ENCODE measurements at regions not wholly inside any gene's neighbourhood (a gene's known extent, or its start where the extent isn't known, plus 50 kb on each side); places are given as distances from the start of the nearest gene placed in this dataset.

DNA sequence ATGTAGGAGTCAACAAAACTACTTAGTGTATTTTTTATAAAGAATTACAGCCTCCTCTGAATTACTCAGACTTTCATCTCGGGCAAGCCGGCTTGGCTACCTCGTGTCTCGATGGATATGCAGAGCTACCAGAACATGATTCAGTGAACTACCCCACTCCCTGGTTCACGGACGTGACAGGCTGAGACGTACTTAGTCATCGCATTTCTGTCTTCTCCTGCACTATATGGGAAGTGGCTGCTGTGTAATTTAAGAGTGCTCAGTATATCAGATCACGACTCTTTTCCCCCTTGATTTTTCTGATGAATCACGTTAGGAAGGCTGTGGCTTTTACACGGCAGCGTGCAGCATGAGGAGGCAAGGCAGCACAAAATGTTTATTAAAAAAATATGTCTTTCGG, 302.7 kb upstream of the ZFP64 start:
- TF ChIP-seq POLR2AphosphoS5 (IDR thresholded peaks at IDR 0.05) (no peak), POLR2A (IDR thresholded peaks at IDR 0.05) (no peak)
- TF ChIP-seq, protein P1, sequence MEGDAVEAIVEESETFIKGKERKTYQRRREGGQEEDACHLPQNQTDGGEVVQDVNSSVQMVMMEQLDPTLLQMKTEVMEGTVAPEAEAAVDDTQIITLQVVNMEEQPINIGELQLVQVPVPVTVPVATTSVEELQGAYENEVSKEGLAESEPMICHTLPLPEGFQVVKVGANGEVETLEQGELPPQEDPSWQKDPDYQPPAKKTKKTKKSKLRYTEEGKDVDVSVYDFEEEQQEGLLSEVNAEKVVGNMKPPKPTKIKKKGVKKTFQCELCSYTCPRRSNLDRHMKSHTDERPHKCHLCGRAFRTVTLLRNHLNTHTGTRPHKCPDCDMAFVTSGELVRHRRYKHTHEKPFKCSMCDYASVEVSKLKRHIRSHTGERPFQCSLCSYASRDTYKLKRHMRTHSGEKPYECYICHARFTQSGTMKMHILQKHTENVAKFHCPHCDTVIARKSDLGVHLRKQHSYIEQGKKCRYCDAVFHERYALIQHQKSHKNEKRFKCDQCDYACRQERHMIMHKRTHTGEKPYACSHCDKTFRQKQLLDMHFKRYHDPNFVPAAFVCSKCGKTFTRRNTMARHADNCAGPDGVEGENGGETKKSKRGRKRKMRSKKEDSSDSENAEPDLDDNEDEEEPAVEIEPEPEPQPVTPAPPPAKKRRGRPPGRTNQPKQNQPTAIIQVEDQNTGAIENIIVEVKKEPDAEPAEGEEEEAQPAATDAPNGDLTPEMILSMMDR (IDR thresholded peaks at IDR 0.05), result no peak
